ENCODE measurements at regions not wholly inside any gene's neighbourhood (a gene's known extent, or its start where the extent isn't known, plus 50 kb on each side); places are given as distances from the start of the nearest gene placed in this dataset.
"Not testable (repeated sequence)": the region's sequence is repeated elsewhere in the genome, so short reads cannot be mapped to it uniquely, and the experiment has no call there.

DNA sequence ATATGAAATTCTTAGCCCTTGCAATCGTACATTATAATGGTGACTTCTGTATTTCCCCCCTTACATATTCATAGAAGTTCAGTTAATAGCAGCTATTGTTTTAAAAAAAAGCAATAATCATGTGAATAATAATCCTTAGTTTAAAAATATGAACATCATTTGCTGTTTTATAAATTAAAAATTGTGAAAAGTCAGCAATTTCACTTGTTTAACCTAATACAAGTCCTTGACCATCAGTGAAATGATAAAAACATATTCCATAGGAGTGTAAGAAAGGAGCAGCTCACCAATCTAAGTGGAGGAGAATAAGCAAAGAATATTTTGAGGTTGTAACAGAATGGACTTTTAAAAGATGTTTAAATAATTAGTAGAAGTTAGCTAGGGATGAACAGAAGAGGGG, 650.2 kb downstream of the SUCLG1 start:
- H3K9ac ChIP-seq: no peak overlapping the region
- H3K27me3 ChIP-seq: no peaks in the 10 kb centered on the region
- no peaks in the 10 kb centered on the region for H3K9me3 ChIP-seq (replicated peaks in 1 of 11)
- H3K4me1 ChIP-seq: no peaks in the 10 kb centered on the region
- TF ChIP-seq Cebpa-rat (IDR thresholded peaks at IDR 0.05): no peak
- H4K20me1 ChIP-seq: no peaks in the 10 kb centered on the region
- no peak overlapping the region for H3K27ac ChIP-seq
- H3K4me2 ChIP-seq: no peak overlapping the region
- H3K36me3 ChIP-seq: no peaks in the 10 kb centered on the region
- no peak overlapping the region for H3K4me3 ChIP-seq

DNA sequence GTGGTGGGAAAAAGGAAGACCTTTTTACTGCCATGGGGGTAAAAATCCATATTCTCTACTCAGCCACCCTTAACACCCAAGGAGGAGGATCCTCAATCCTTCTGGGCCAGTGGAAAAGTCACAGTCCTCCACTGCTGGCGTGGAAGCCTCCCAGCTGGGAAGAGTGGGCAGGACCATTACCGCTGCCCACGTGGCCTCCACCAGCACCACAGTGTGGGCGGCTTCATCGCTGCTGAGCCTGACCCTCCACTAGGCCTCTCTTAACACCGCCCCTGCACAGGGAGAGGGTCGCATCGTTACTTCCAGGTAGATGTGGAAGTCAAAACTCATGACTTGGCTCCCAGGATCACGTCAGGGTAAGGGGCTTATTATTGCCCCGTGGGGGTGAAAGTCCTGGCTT, 656.5 kb downstream of the SUCLG1 start:
- Histone ChIP-seq H3K27me3 (no peaks in the 10 kb centered on the region), H3K9ac (no peak overlapping the region), H4K20me1 (no peaks in the 10 kb centered on the region), H3K27ac (no peak overlapping the region), H3K4me3 (no peak overlapping the region), H3K4me2 (no peak overlapping the region), H3K4me1 (no peaks in the 10 kb centered on the region), H3K36me3 (no peaks in the 10 kb centered on the region), H3K9me3 (replicated peaks in 1 of 11) (peaks cover 0 to 5% (median 0%) of the 10 kb centered on the region in 11 experiments; a peak in 1 of 22 replicates)
- no peak for TF ChIP-seq Cebpa-rat (IDR thresholded peaks at IDR 0.05)

DNA sequence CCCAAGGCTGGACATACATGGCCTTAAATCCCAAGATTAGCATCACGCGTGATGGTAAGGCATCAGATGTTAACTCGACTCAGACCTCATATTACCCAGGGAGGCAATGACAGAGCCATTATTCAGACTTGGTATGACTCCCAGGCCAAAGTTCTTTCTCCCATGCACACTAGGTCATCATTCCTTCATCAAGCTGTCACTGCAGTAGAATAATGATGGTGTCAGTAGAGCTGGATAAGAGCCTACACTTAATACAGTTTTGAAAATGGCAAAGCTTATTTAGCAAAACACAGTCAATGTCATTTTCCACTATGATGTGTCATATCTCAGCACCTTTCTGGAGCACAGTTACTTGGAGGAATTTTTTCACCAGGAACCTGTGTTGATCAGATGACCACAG, 663.3 kb downstream of the SUCLG1 start:
- no peak overlapping the region for H3K4me2 ChIP-seq
- H3K27ac ChIP-seq: no peak overlapping the region
- no peak overlapping the region for H3K9ac ChIP-seq
- no peak for TF ChIP-seq Cebpa-rat (IDR thresholded peaks at IDR 0.05)
- no peaks in the 10 kb centered on the region for H3K4me1 ChIP-seq
- H4K20me1 ChIP-seq: no peaks in the 10 kb centered on the region
- no peak overlapping the region for H3K4me3 ChIP-seq
- no peaks in the 10 kb centered on the region for H3K9me3 ChIP-seq (replicated peaks in 1 of 11)
- H3K27me3 ChIP-seq: no peaks in the 10 kb centered on the region
- H3K36me3 ChIP-seq: no peaks in the 10 kb centered on the region

DNA sequence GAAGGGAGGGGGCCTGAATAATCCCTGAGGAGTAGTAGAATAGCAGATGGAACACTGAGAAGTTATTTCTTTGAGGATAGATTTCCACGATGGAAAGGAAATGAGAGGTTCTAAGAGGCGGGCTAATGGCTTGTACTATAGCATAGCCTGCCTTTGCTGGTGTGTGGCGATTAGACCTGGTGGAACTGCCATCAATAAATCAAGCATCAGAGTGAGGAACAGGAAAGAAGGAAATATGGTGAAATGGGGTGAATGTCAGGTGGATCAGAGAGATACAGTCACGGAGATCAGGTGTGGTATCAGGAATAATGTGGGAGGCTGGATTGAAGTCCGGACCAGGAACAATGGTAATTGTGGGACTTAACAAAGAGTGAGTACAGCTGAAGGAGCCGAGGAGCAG, 668.6 kb downstream of the SUCLG1 start:
- H3K36me3 ChIP-seq: not testable (repeated sequence)

DNA sequence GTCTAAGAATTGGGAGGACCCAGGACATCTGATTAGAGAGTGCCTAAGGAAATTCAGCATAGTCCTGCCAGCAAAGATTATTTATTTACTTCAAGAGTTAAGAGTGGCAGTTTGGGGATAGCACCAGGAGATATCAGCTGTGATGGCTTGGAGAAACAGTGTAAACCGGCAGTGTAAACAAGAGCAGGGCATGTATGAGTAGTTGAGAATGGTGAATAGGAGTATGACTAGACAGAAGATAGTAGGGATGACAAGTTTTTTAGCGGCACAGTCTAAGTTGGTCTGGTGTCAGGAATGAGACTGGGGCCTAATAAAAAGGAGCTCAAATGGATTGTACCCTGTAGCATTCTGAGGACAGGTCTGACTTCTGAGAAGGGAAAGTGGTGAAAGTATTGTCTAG, 669.4 kb downstream of the SUCLG1 start:
- not testable (repeated sequence) for H3K4me3 ChIP-seq; H3K36me3 ChIP-seq; H3K9ac ChIP-seq; H3K9me3 ChIP-seq (replicated peaks in 1 of 11); H3K4me1 ChIP-seq; H3K27ac ChIP-seq; H3K27me3 ChIP-seq; H4K20me1 ChIP-seq; H3K4me2 ChIP-seq

More for the DNA sequence above, 668.6 kb downstream of the SUCLG1 start:
- not testable (repeated sequence) for H3K27ac ChIP-seq; H3K9me3 ChIP-seq (replicated peaks in 1 of 11); H3K4me3 ChIP-seq; H3K4me1 ChIP-seq; H3K9ac ChIP-seq; H4K20me1 ChIP-seq; H3K27me3 ChIP-seq; H3K4me2 ChIP-seq

DNA sequence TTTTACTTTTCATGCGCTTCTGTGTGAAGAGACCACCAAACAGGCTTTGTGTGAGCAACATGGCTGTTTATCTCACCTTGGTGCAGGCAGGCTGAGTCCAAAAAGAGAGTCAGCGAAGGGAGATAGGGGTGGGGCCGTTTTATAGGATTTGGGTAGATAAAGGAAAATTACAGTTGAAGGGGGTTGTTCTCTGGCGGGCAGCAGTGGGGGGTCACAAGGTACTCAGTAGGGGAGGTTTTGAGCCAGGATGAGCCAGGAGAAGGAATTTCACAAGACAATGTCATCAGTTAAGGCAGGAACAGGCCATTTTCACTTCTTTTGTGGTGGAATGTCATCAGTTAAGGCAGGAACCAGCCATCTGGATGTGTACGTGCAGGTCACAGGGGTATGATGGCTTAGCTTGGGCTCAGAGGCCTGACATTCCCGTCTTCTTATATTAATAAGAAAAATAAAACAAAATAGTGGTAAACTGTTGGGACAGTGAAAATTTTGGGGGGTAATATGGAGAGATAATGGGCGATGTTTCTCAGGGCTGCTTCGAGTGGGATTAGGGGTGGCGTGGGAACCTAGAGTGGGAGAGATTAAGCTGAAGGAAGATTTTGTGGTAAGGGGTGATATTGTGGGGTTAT, 670.0 kb downstream of the SUCLG1 start:
- not testable (repeated sequence) for H3K4me2 ChIP-seq; H3K9ac ChIP-seq; H3K36me3 ChIP-seq; H3K4me3 ChIP-seq; H4K20me1 ChIP-seq; H3K4me1 ChIP-seq; H3K27ac ChIP-seq; H3K9me3 ChIP-seq (replicated peaks in 1 of 11); H3K27me3 ChIP-seq

DNA sequence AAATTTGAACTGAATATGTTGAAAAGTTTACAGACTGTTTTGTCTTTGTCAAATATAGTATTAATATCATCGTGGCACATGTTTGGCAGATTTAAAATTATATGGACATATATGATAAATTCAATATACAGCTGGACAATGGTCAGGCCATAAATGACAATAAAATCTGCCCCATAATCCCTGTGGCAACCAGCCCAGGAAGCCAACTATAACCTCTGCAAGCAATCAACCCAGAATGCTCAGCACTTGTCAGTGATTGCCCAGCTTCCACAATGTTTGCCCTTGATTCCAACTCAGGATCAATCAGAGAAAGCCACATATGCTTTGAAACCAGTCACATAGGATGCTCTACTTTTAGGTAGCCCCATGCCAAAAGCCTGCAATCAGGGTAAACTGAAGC, 671.9 kb downstream of the SUCLG1 start:
- Histone ChIP-seq H3K27ac (no peak overlapping the region), H4K20me1 (no peaks in the 10 kb centered on the region), H3K27me3 (no peaks in the 10 kb centered on the region), H3K9me3 (replicated peaks in 1 of 11) (no peaks in the 10 kb centered on the region), H3K4me2 (no peak overlapping the region), H3K9ac (no peak overlapping the region), H3K4me3 (no peak overlapping the region), H3K36me3 (no peaks in the 10 kb centered on the region), H3K4me1 (no peaks in the 10 kb centered on the region)
- no peak for TF ChIP-seq Cebpa-rat (IDR thresholded peaks at IDR 0.05)

DNA sequence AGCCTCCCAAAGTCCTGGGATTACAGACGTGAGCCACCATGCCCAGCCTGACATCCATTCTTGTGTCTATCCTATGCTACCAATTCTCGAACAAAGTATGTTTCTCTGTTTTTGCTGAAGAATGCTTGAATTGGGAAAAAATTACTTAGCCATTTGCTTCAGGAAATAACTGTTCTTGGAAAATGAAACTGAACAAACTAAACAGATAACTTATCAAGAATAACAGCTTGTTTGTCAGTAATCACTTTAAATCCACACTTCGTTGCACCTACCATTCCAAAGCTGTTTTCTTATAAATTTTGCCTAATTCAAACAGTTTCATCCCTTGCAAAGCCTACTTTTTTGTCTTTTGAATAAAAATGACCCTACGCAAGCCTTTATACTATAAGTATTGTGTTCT, 672.9 kb downstream of the SUCLG1 start:
- H3K36me3 ChIP-seq: no peaks in the 10 kb centered on the region
- H3K9me3 ChIP-seq (replicated peaks in 1 of 11): no peaks in the 10 kb centered on the region
- H3K4me1 ChIP-seq: no peaks in the 10 kb centered on the region
- H4K20me1 ChIP-seq: no peaks in the 10 kb centered on the region
- no peaks in the 10 kb centered on the region for H3K27me3 ChIP-seq
- no peak overlapping the region for H3K27ac ChIP-seq
- H3K9ac ChIP-seq: no peak overlapping the region
- H3K4me3 ChIP-seq: no peak overlapping the region
- no peak overlapping the region for H3K4me2 ChIP-seq
- TF ChIP-seq Cebpa-rat (IDR thresholded peaks at IDR 0.05): no peak

DNA sequence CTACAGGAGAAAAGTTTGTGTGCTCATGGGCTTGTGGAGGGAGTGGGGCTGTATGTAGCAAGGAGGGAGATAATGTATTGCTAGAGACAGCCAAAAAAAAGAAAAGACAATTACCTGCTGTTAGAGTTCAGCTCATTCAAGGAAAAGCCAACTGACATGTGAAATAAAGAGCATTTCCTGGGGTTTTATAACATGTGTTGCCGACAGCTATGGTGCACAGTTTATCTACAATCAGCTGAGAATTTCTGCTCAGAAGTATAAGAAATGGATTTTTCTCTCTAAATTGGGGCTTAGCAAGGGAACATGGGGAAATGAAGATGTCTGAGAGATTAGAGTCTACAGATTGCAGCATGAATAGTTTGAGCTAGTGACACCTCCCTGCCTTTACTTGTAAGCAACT, 674.1 kb downstream of the SUCLG1 start:
- no peak for TF ChIP-seq Cebpa-rat (IDR thresholded peaks at IDR 0.05)
- Histone ChIP-seq H3K9me3 (replicated peaks in 1 of 11) (no peaks in the 10 kb centered on the region), H3K4me2 (no peak overlapping the region), H3K4me3 (no peak overlapping the region), H3K9ac (no peak overlapping the region), H3K27ac (no peak overlapping the region), H3K27me3 (no peaks in the 10 kb centered on the region), H3K36me3 (no peaks in the 10 kb centered on the region), H4K20me1 (no peaks in the 10 kb centered on the region), H3K4me1 (no peaks in the 10 kb centered on the region)

DNA sequence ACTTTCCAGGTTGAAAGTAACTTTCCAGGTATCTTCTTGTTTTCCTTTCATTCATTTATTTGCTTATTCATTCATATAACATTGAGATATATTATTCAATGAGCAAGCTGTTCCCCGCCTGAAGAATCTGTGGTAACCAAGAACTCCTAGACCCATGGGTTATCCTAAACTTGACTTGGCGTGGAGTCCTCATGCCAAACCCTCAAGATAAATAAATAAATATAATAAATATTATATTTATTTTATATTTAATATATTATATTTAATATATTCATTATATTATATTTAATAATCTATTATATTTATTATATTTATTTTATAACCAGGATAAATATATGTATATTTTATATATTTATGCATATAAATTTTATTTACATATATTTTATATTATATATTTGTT, 674.8 kb downstream of the SUCLG1 start:
- Histone ChIP-seq H3K9ac (no peak overlapping the region), H4K20me1 (no peaks in the 10 kb centered on the region), H3K27ac (no peak overlapping the region), H3K9me3 (replicated peaks in 1 of 11) (no peaks in the 10 kb centered on the region), H3K36me3 (no peaks in the 10 kb centered on the region), H3K4me2 (no peak overlapping the region), H3K4me3 (no peak overlapping the region), H3K27me3 (no peaks in the 10 kb centered on the region), H3K4me1 (no peaks in the 10 kb centered on the region)
- no peak for TF ChIP-seq Cebpa-rat (IDR thresholded peaks at IDR 0.05)

DNA sequence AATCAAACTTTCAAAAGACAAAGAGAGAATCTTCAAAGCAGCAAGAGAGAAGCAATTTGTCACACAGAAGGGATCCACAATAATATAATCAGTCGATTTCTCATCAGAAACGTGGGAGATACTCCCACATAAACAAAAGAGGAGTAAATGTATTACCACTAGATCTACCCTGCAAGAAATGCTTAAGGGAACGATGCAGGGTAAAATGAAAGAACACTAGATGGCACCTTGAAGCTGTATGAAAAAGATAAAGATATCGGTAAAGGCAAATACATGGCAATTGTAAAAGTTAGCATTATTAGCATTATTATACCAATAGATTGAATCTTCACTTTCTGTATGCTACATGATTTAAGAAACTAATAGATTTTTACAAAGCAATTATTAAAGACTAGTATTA, 677.0 kb downstream of the SUCLG1 start:
- Histone ChIP-seq H4K20me1 (no peaks in the 10 kb centered on the region), H3K9me3 (replicated peaks in 1 of 11) (no peaks in the 10 kb centered on the region), H3K27ac (no peak overlapping the region), H3K4me3 (no peak overlapping the region), H3K4me1 (no peaks in the 10 kb centered on the region), H3K4me2 (no peak overlapping the region), H3K27me3 (no peaks in the 10 kb centered on the region), H3K36me3 (no peaks in the 10 kb centered on the region), H3K9ac (no peak overlapping the region)
- TF ChIP-seq Cebpa-rat (IDR thresholded peaks at IDR 0.05): no peak
